ENCODE measurements at regions not wholly inside any gene's neighbourhood (a gene's known extent, or its start where the extent isn't known, plus 50 kb on each side); places are given as distances from the start of the nearest gene placed in this dataset.
A peak's percentile ranks its signal among the peaks of the same experiment; 100 is the strongest.

GRCh38 chr12:13487326-13487725, 290.8 kb downstream of the EMP1 start:
- no peak for DNase-seq

- no peak for DNase-seq
Observed at GRCh38 chr12:13486794-13487193, 290.3 kb downstream of the EMP1 start.

GRCh38 chr12:13478650-13479181, 282.2 kb downstream of the EMP1 start:
- no peak for DNase-seq

GRCh38 chr12:13474381-13474780, 277.9 kb downstream of the EMP1 start:
- no peak for DNase-seq

- no peak for DNase-seq
Observed at GRCh38 chr12:13472690-13473089, 276.2 kb downstream of the EMP1 start.

- DNase-seq, result no peak
Observed at GRCh38 chr12:13471471-13471870, 274.9 kb downstream of the EMP1 start.

GRCh38 chr12:13465635-13466034, 269.1 kb downstream of the EMP1 start:
- DNase-seq, result no peak

GRCh38 chr12:13463189-13463588, 266.7 kb downstream of the EMP1 start:
- DNase-seq, result no peak

- DNase-seq, result no peak
Observed at GRCh38 chr12:13462450-13462849, 265.9 kb downstream of the EMP1 start.

GRCh38 chr12:13455778-13456144, 259.2 kb downstream of the EMP1 start:
- DNase-seq, result no peak

- DNase-seq, result no peak
Observed at GRCh38 chr12:13454991-13455777, 258.7 kb downstream of the EMP1 start.

GRCh38 chr12:13452955-13453570, 256.5 kb downstream of the EMP1 start:
- peak; percentile 9 for DNase-seq

GRCh38 chr12:13451776-13452175, 255.2 kb downstream of the EMP1 start:
- DNase-seq, result no peak

- DNase-seq, result no peak
Observed at GRCh38 chr12:13450231-13451080, 253.9 kb downstream of the EMP1 start.

- DNase-seq, result no peak
Observed at GRCh38 chr12:13444076-13444475, 247.6 kb downstream of the EMP1 start.

GRCh38 chr12:13443498-13443897, 247.0 kb downstream of the EMP1 start:
- no peak for DNase-seq

- DNase-seq, result no peak
Observed at GRCh38 chr12:13443028-13443427, 246.5 kb downstream of the EMP1 start.

- DNase-seq, result no peak
Observed at GRCh38 chr12:13442457-13442856, 245.9 kb downstream of the EMP1 start.

GRCh38 chr12:13440844-13441243, 244.3 kb downstream of the EMP1 start:
- DNase-seq, result no peak

GRCh38 chr12:13437541-13437940, 241.0 kb downstream of the EMP1 start:
- no peak for DNase-seq

GRCh38 chr12:13436696-13437391, 240.3 kb downstream of the EMP1 start:
- peak; percentile 52 for DNase-seq

- peak; percentile 89 for DNase-seq
Observed at GRCh38 chr12:13436182-13436581, 239.7 kb downstream of the EMP1 start.
